Ovary (tissue), 7 donors: ENCODE measurements at regions not wholly inside any gene's neighbourhood (a gene's known extent, or its start where the extent isn't known, plus 50 kb on each side); places are given as distances from the start of the nearest gene placed in this dataset.

Source experiments
- DNase-seq, 5 donors: peaks; one replicate each; pipeline ENCODE4 v3.0.0-alpha.2; 2019 to 2020
- H3K27ac ChIP-seq, 2 donors: fragments of 200-600 bp; one replicate each; pipeline versions ENCODE4 v1.5.1 to v1.8.0; 2019 to 2022
- H3K27me3 ChIP-seq: fragments of 200-600 bp; one replicate; pipeline ENCODE4 v1.8.0; 2022
- H3K36me3 ChIP-seq: fragments of 200-600 bp; sonication (generic); one replicate; pipeline ENCODE4 v1.5.1; 2019
- H3K4me1 ChIP-seq: one replicate; pipeline ENCODE4 v1.8.1; 2013; ENCODE audit warnings: mild to moderate bottlenecking, moderate library complexity; ENCODE audit not compliant: insufficient read depth
- H3K4me3 ChIP-seq: fragments of 200-600 bp; sonication (generic); one replicate; pipeline ENCODE4 v1.5.1; 2017
- H3K9me3 ChIP-seq, 2 donors: fragments of 200-600 bp in 1 of 2; sonication (generic) in 1 of 2; one replicate each; pipeline versions ENCODE4 v1.5.1 to v1.8.1; 2013 to 2019; ENCODE audit warnings: mild to moderate bottlenecking in 1 of 2, moderate library complexity in 1 of 2
- CTCF ChIP-seq, 3 donors: fragments of 450-650 bp in 2 of 3; fragments of 200-600 bp in 1 of 3; IDR thresholded peaks; one replicate each; pipeline versions ENCODE4 v1.5.1 to v1.8.0; 2016 to 2022; ENCODE audit warnings: antibody characterized with exemption in 3 of 3, mild to moderate bottlenecking in 1 of 3
- EP300 ChIP-seq: sonication (generic); formaldehyde crosslinking; IDR thresholded peaks from one replicate; pipeline ENCODE4 v1.6.1; 2017; ENCODE audit warnings: antibody characterized with exemption
- POLR2A ChIP-seq: fragments of 450-650 bp; IDR thresholded peaks from one replicate; pipeline ENCODE4 v1.6.1; 2017; ENCODE audit warnings: antibody characterized with exemption, mild to moderate bottlenecking, moderate library complexity
- WGBS, 3 donors: extraction: QIAGEN DNeasy Blood & Tissue Kit in 1 of 3; methylation state at CpG; one replicate each; pipeline versions ENCODE4 v1.1.5 to v1.1.7; 2013 to 2017; 5-methylcytosine and 5-hydroxymethylcytosine counted together
- intact Hi-C, 4 donors: fragments of 100-400 bp; cut with DNase I; formaldehyde crosslinking; loops; one replicate each; pipeline versions ENCODE4 v1.11.0 to v1.15.1; 2022 to 2023
- donor health status: DM: no; HTN: no; CAD: no; lungs with moderate emphysema.
- donor health status: DM: no; HTN: no; CAD: no.
- donor health status: Bipolar disorder and iron deficiency.
- donor health status: DM: no; HTN: no; CAD: no.
- donor health status: DM: yes; HTN: yes; CAD: no.

GRCh38 chr6:103027271-103027931, 1633.9 kb downstream of the GRIK2 start:
- no peak for TF ChIP-seq CTCF (IDR thresholded peaks at IDR 0.05)
- no peak for TF ChIP-seq POLR2A
- no peak for TF ChIP-seq EP300
- H3K36me3 ChIP-seq = no peaks in the 10 kb centered on the region
- no peaks in the 10 kb centered on the region for H3K9me3 ChIP-seq
- H3K27ac ChIP-seq = no peak overlapping the region
- intact Hi-C loops = no loop called here
- no peaks in the 10 kb centered on the region for H3K27me3 ChIP-seq
- no peak for DNase-seq
- H3K4me3 ChIP-seq = no peak overlapping the region
- H3K4me1 ChIP-seq = no peaks in the 10 kb centered on the region
- 68 to 74% (median 68%) methylated on average over 7 of the region's 7 CpGs for WGBS, 3 donors

- H3K27ac ChIP-seq = no peak overlapping the region
- 89 to 93% (median 90%) methylated on average over 7 of the region's 7 CpGs for WGBS, 3 donors
- H3K4me1 ChIP-seq = no peaks in the 10 kb centered on the region
- intact Hi-C loops = no loop called here
- H3K27me3 ChIP-seq = no peaks in the 10 kb centered on the region
- H3K9me3 ChIP-seq = no peaks in the 10 kb centered on the region
- no peak for DNase-seq
- TF ChIP-seq CTCF (IDR thresholded peaks at IDR 0.05) (no peak), EP300 (no peak), POLR2A (no peak)
- no peaks in the 10 kb centered on the region for H3K36me3 ChIP-seq
- H3K4me3 ChIP-seq = no peak overlapping the region
Observed at GRCh38 chr6:103018426-103018825, 1624.9 kb downstream of the GRIK2 start.

- 93 to 98% (median 94%) methylated on average over 9 of the region's 9 CpGs for WGBS, 3 donors
- TF ChIP-seq CTCF (IDR thresholded peaks at IDR 0.05) = no peak
- no peak for TF ChIP-seq POLR2A
- no peak for TF ChIP-seq EP300
- no peak overlapping the region for H3K4me3 ChIP-seq
- H3K27ac ChIP-seq = no peak overlapping the region
- H3K4me1 ChIP-seq = no peaks in the 10 kb centered on the region
- H3K27me3 ChIP-seq = no peaks in the 10 kb centered on the region
- no peak for DNase-seq
- no peaks in the 10 kb centered on the region for H3K36me3 ChIP-seq
- intact Hi-C loops = no loop called here
- no peaks in the 10 kb centered on the region for H3K9me3 ChIP-seq
Observed at GRCh38 chr6:103017878-103018277, 1624.4 kb downstream of the GRIK2 start.

- no peaks in the 10 kb centered on the region for H3K4me1 ChIP-seq
- intact Hi-C loops = no loop called here
- H3K36me3 ChIP-seq = no peaks in the 10 kb centered on the region
- DNase-seq = no peak
- 39 to 54% (median 48%) methylated on average over 2 of the region's 2 CpGs for WGBS, 3 donors
- no peaks in the 10 kb centered on the region for H3K9me3 ChIP-seq
- TF ChIP-seq POLR2A (no peak), EP300 (no peak), CTCF (IDR thresholded peaks at IDR 0.05) (no peak)
- H3K27me3 ChIP-seq = no peaks in the 10 kb centered on the region
- H3K4me3 ChIP-seq = no peak overlapping the region
- no peak overlapping the region for H3K27ac ChIP-seq
Observed at GRCh38 chr6:103011605-103012004, 1618.1 kb downstream of the GRIK2 start.
